ENCODE measurements at regions not wholly inside any gene's neighbourhood (a gene's known extent, or its start where the extent isn't known, plus 50 kb on each side); places are given as distances from the start of the nearest gene placed in this dataset.

DNA sequence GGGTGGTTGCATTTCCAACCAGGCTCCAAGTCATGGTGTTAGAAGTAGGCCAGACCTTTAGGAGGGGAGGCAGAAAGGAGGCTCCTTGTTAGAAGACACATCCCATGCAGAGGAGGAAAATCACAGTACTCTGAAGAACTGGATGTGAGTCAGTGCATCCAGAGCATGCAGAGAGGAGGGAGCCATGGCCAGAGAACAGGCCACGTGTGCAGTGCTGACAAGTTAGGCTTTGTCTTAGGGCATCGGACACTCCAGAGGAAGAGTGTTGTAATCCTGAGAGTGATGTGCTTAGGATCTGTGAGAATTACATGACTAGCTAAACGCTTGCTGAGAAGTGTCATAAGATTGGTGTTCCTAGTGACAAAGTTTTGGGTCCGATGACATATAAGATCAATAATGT is 456.5 kb upstream of the THRB start:
- Histone ChIP-seq H3K4me3 (no peak overlapping the region), H3K27ac (no peak overlapping the region)

DNA sequence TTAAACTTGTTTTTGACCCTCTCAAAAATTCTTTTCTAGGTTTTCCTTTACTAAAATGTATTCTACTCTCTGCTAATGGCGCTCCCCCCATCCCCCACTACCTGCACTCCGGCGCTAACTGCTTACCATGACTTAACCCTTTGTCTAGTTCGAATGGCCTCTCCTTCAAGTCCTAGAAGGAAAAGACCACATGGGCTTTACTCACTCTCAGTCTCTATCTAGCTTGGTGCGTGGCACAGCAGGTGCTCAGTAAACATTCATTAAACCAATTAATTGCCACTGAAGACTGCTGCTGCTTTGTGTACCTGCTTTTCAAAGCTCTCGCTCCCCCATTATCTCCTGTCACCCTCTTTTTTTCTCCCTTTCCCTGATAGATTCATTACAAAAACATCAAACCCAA is 457.7 kb upstream of the THRB start:
- no peak overlapping the region for H3K4me3 ChIP-seq
- H3K27ac ChIP-seq: no peak overlapping the region

DNA sequence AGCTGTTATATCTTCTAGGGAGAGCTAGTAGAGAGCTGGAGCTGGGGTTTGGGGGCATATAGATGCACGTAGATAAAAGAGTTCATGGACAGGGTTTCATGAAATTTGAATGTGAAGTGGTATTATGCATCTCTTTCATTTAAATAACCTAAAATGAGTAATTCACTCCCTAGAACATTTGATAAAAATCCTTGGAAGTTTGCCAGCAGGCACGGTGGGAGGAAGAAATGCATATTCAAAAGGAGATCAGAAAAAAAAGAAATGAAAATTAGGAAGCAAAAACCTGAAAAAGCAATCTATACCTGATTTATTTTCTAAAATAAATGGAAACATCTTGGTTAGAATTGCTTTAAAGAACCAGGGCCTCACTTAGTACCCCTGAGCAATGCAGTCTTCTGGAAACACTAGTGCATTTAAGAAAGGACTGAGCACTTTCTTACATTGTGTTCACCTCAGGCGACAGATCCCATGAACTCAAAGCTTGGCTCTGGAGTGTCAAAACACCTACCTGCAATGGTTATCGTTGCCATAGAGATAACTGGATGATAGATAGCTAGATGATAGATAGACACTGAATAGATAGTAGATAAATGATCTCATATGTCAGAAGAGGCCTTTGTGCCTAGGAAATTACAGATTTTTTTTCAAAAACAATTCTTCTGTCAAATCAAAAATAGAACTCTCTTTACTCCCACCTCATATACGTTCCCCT is 458.6 kb upstream of the THRB start:
- no peak overlapping the region for H3K4me3 ChIP-seq

DNA sequence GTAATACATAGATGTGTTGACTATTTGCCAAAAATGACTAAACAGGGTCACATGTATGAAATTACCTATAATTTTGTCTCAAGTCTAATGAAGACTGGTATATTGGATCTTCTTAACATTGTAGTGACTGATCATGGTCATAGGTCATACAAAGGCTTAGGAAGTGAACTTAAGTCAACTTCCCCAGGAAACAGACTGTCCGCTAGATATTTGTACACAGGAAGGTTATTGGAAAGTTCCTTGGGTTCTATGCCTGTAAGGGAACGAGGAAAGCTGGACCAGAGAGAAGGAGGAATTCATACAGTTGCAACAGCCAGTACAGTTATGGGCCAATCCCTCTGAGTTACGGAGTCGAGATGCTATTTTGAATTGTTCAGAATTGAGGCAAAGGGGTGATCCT is 462.0 kb upstream of the THRB start:
- H3K27ac ChIP-seq: no peak overlapping the region
- H3K4me3 ChIP-seq: no peak overlapping the region

More for the DNA sequence above, 458.6 kb upstream of the THRB start:
- no peak overlapping the region for H3K27ac ChIP-seq

DNA sequence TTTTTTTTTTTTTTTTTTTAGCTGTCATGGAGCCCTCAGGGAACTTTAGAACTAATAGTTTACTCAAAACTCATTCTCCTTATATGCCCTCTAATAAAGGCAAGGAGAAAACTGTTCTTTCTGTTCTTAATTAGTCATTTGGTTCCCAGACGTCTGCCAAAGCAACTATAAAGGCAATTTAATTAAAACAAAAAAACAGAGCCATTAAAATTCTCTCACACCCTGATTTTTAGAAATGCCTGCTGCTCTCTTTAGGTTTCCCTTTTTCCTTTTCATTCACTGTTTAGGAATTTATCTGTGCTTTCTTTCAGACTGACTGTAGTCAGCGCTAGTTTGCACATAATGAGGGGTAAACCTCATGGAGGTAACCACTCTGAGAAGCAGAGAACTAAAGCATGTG is 463.6 kb upstream of the THRB start:
- Histone ChIP-seq H3K27ac (no peak overlapping the region), H3K4me3 (no peak overlapping the region)

DNA sequence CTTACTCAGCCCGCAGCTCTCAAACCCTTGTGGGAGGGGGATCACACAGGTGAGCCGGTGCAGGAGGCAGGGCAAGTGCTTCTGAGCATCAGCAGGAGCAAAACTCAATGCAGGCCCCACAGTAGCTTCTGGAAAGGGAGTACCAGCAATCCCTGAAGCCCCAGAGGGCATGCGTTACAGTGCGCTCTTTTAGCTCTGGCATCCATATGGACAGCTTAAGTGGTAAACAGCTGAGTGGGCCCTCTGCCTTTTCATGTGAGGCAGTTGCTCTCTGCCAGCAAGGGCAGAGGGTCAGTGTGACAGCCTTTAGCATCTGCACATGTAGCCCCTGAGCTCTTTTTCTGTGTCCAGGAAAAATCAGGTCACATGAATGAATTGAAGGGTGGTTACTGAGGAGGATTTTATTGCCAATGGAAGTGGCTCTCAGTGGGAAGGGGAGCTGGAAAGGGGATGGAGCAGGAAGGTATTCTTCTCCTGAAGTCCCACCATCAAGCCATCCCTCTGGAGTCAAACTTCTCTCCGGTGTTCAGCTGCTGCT is 464.3 kb upstream of the THRB start:
- no peak overlapping the region for H3K4me3 ChIP-seq

DNA sequence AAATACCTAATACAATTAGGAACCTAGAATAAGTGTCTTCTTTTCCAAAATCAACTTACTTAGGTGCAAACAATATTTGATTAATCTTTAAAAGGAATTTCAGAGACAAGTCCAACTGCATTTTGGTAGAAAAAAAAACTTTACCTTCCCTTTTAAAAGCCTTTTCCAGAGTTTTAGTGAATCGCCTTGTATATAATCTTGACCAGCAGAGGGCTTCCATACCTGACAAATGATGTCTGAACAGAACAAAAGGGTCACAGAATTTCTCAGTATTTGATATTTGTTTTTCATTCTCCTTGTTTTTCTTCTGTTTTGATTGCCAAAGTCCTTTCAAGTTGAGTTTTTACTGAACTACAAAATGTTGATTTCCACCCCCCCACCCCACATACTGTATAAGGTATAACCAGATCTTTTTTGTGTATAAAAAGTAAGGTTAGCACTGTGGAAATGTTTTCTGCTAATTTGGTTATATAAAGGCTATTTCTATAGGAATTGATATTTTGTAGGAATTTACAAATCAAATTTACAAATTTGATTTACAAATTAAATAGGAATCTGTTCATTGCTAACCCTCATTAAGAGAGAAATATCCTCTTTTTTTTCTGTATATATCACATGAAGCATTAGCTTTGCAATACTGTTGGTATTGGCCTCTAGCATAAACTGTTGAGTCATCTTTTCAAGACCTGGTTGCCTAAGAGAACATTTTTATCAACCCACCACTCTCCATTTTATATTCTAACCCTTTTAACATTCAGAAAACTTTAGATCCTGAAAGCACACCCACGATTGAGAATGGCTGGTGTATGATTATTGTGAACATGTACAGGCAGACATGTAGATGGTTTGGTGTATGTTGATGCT is 464.1 kb upstream of the RARB start:
- H3K4me3 ChIP-seq: no peak overlapping the region
- H3K27ac ChIP-seq: no peak overlapping the region

More for the DNA sequence above, 464.3 kb upstream of the THRB start:
- no peak overlapping the region for H3K27ac ChIP-seq

DNA sequence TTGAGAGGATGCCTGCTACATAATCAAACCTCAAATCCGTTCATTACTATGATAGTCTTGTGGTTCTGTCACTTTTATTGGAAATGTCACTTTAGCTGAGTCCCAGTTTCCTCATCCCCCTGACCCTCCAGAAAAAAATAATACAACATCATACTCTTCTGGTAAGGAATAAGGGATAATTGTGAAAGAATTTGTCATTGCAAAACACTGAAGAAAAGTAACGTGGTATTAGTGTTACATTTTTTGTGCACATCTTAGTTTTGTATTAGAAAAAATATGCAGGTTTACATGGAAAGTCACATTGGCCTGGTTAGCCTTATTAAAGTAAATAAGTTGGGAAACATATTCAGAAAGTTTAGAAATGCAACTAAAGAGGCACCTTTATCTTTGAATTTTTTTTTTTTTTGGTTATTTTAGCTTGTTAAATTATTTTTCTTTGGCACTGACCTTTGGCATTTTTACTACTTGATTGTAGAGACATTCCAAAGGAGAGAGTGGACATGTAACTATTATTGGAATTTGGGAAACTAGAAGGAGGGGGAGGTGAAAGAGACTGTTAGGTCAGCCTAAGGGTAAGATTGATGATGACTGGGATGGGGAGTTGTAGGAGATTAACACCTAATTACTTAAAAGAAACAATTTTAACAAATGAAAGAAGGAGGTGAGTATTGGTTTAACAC is 462.2 kb upstream of the RARB start:
- H3K27ac ChIP-seq: no peak overlapping the region
- no peak overlapping the region for H3K4me3 ChIP-seq

DNA sequence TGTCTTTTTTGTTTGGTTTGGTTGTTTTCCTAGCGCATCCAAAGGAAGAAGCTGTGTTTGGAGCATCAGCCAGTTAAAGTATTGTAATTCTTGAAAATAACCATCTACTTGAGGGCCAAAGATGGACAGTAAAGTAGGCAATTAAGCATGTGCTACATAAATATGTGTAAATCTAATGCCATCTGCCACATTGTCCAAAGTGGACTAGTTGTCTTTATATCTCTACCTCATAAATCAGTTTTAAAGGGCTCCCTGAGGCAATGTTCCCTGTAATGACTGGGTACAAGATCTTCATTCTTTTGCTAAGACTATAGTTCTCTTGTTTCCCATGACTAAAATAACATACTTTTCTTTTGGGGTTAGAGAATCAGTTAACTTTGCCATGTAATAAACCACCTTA is 460.0 kb upstream of the RARB start:
- Histone ChIP-seq H3K4me3 (no peak overlapping the region), H3K27ac (no peak overlapping the region)

DNA sequence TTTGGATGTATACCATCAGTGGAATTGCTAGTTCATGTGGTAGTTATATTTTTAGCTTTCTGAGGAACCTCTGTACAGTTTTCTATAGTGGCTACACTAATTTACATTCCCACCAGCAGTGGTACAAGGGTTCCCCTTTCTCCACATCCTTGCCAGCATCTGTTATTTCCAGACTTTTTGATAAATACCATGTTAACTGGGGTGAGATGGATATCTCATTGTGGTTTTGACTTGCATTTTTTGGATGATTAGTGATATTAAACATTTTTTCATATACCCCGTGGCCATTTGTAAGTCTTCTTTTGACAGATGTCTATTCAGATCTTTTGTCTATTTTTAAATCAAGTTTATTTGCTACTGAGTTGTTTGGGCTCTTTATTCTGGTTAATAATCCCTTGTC is 455.6 kb upstream of the RARB start:
- H3K27ac ChIP-seq: no peak overlapping the region
- H3K4me3 ChIP-seq: no peak overlapping the region

DNA sequence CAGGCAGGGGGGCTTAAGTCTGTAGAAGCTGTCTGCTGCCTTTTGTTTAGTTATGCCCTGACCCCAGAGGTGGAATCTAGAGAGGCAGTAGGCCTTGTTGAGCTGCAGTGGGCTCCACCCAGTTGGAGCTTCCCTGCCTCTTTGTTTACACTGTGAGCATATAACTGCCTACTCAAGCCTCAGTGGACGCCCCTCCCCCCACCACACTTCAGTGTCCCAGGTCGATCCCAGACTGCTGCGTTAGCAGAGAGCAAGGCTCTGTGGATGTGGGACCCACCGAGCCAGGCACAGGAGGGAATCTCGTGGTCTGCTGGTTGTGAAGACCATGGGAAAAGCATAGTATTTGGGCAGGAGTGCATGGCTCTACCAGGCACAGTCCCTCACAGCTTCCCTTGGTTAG is 446.8 kb upstream of the RARB start:
- Histone ChIP-seq H3K27ac (no peak overlapping the region), H3K4me3 (no peak overlapping the region)

DNA sequence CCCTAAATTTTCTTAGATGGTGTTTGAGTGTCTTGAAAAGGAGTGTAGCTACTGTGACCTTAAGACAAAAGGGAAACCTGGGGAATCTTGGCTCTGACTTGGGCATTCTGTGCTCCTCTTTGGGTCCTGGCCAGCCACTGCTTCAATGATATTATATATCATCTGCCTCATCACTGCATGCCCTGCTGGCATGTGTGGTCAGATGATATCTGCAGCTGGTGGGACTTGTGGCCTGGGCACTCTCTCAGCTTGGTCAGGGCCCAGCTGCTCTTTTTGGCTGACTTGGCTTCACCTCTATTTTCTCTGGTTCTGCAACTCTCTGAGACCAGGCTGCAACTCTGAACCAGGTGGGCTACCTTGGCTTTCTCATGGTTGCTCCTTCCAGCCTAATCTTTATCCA is 446.1 kb upstream of the RARB start:
- Histone ChIP-seq H3K27ac (no peak overlapping the region), H3K4me3 (no peak overlapping the region)

DNA sequence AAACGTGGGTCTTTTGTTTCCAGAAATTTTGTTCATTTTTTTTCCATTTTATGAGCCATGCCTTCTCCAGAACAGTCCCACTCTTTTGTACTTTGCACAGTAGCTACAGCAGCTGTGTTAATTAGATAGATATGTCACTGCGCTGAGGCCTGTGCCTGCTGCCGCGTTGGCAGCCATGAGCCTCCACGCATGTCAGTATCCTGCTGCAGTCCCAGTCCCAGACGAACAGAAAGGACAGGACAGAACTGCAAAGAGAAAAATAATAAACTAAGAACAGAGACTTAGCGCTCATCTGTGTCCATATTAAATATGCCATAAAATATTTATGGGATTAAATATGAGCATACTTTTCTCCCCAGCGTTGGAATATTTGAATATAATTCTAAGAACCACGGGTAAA is 442.4 kb upstream of the RARB start:
- H3K27ac ChIP-seq: no peak overlapping the region
- H3K4me3 ChIP-seq: no peak overlapping the region

DNA sequence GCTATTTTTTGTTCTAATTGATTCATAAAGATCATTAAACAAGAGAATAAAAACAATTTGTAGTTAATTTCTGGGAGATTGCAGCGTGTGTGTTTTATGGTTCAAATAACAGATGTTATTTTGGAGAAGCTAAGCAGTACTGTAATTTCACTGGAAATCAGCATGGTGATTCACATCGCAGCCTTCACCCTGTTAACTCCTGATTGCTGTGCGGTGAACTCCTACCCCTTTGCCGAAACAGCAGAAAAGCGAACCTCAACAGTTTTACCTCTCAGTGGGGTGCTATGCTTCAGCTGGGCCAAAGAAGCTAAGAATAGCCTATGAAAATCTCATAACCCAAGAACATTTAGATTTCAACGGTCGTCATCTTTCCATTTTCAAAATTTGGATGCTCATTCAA is 441.5 kb upstream of the RARB start:
- H3K27ac ChIP-seq: no peak overlapping the region

DNA sequence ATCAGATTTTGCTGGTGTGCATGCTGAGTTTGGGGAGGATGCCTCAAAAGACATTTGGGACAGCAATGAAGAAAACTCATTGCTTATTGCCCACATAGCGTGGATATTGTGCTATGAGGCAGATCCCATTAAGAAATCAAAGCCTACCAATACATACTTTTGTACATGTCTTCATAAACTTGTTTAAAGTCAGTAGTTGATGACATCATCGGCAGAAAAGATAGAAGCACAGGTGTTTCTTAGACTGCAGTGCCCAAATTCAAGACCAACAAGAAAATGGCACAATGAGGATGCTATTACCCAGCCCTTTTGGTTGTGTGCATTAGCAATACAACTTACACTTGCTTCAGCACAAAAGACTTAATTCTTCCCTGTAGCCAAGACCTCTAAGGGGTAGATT is 428.7 kb upstream of the RARB start:
- Histone ChIP-seq H3K27ac (no peak overlapping the region), H3K4me3 (no peak overlapping the region)

More for the DNA sequence above, 441.5 kb upstream of the RARB start:
- no peak overlapping the region for H3K4me3 ChIP-seq

DNA sequence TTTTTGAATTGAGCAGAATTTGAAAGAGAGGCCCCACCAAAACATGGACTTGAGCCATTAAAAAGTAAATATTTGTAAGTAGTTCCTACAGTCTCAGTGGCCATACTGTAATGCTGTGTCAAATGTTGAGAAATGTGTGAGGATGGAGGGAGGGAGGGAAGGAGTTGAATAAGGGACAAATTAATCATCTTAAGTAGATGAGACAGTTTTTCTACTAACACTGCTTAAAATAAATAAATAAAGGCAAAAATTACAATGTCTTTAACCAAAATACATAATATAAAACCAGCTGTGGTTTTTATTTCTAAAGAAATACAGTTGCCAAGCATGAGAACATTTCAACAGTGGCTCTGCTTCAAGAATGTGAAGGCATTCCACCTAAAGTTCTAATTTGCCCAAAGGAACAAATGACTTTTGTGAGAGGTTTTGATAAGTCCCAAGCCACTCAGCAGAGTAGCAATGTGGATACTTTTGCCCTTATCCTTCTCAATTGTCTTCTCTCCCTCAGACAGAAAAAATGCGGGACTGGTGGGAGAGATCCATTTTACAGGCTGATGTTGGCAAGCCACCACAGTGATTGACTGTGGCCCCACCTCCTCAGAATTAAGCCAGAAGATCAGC is 427.0 kb upstream of the RARB start:
- Histone ChIP-seq H3K27ac (no peak overlapping the region), H3K4me3 (no peak overlapping the region)

DNA sequence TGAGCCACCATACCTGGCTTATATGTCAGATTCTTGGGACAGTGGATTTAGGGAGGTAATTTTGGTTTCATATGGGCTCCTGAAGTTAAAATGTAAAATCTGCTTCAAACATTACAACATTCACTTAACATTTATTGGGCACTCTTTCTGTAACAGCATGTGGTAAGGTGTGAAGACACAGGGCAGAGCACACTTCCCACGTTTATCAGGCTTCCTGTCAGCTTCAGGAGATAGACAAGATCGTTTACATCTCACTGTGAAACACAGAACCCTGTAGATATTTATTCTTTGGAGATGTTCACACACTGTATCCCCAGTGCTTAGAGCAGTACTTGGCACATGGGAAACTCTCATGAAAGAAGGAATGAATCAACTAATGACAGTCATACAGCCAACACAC is 426.0 kb upstream of the RARB start:
- Histone ChIP-seq H3K4me3 (no peak overlapping the region), H3K27ac (no peak overlapping the region)

DNA sequence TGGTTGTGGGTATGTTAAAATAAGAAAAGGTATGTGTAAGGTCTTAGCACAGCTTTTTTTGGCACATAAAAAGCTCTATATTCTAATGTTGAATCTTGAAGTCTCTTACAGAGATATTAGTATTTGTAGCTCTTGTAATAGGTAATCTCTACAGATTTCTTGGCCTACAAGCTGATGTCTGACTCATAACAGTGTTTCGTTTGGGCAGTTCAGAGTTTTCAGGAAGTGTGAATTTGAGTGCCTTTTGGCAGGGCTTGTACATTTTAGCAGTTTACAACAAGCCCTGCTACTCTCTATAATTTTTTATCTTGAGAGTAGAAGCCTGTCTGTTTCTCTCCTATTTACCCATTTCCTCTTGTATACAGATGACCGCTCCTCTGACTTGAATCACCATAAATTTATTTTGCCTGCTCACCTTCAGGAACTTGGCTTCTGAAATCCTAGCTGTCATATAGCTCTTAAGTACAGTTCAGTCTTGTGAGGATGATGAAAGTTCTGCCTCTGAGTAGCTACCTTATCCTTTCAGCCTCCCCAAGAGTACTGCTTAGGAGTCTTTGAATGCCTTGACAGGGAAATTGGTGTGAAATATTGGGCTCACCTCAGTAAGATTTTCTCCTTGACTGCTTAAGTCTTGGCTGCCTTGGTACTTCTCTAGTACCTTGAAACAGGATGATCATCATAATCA is 419.9 kb upstream of the RARB start:
- Histone ChIP-seq H3K27ac (peak overlapping the region in 1 of 21 experiments; percentile 25), H3K4me3 (no peak overlapping the region)

DNA sequence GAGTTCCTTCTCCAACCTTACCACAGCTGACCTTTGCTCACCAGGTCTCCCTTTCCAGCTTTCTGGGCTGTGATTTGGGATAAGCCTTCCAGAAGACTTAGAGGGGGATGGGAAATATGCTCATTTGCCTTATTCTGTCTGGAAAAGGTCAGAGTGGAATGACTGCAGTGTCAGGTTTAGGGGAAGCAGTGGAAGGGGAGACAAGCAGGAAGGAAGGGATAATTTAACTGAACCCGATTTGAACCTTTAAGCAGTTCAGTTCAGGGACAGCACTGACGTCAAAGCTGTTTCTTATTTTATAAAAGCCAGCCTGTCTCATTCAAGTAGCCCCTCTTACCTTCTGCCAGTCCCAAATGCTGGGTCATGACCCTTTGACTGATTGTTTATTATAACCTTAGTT is 418.4 kb upstream of the RARB start:
- no peak overlapping the region for H3K27ac ChIP-seq
- H3K4me3 ChIP-seq: no peak overlapping the region

DNA sequence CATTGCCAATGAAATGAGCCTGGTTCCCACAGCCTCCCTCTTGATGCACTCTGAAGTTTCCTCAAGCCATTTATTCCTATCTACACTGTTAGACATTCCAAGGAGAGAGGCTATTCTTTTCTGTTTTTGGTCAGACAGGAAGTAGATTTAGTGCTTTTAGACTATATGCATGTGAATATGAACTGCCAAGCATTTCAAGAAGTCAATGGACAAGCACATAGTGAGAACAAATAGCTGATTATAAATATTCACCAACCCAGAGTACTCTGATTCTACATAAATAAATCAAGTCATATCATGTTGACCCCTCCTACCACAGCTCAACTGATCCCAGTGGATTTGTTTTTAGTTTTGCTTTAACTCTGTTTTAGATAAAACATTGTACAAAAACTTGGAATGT is 412.5 kb upstream of the RARB start:
- Histone ChIP-seq H3K4me3 (no peak overlapping the region), H3K27ac (no peak overlapping the region)
